Choroid plexus epithelial cell (primary cell): ENCODE measurements at regions not wholly inside any gene's neighbourhood (a gene's known extent, or its start where the extent isn't known, plus 50 kb on each side); places are given as distances from the start of the nearest gene placed in this dataset.

ENCODE experiments used
- DNase-seq: peaks from one replicate; pipeline ENCODE4 v3.0.0-alpha.2; 2010; ENCODE audit warnings: low read depth
- H3K4me3 ChIP-seq: 2 replicates; pipeline ENCODE4 v1.5.1; 2011; ENCODE audit warnings: low read depth, mild to moderate bottlenecking, control low read depth, low read length, moderate library complexity
- TF ChIP-seq, protein P1 (sequence below): conservative IDR thresholded peaks from 2 replicates; pipeline ENCODE4 v1.5.1; 2011; ENCODE audit warnings: low read depth, mild to moderate bottlenecking, control low read depth, inconsistent platforms, low read length, moderate library complexity

DNA sequence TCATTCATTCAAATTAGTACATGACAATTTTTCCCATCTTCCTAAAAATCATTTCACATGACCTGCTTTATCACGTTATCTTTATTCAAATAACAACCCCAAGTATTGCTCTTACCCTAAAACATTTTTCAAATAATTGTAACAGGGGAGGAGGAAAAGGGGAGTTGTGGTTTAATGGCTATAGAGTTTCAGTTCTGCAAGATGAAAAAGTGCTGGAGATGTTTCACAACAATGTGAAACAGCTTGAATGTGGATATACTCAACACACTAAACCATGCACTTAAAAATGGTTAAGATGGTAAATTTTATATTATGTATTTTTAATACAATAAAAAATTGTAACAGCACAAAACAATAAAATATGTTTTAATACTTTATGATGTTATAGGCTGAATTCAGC, 161.6 kb upstream of the GUCY1A2 start:
- TF ChIP-seq, protein P1, sequence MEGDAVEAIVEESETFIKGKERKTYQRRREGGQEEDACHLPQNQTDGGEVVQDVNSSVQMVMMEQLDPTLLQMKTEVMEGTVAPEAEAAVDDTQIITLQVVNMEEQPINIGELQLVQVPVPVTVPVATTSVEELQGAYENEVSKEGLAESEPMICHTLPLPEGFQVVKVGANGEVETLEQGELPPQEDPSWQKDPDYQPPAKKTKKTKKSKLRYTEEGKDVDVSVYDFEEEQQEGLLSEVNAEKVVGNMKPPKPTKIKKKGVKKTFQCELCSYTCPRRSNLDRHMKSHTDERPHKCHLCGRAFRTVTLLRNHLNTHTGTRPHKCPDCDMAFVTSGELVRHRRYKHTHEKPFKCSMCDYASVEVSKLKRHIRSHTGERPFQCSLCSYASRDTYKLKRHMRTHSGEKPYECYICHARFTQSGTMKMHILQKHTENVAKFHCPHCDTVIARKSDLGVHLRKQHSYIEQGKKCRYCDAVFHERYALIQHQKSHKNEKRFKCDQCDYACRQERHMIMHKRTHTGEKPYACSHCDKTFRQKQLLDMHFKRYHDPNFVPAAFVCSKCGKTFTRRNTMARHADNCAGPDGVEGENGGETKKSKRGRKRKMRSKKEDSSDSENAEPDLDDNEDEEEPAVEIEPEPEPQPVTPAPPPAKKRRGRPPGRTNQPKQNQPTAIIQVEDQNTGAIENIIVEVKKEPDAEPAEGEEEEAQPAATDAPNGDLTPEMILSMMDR = no peak
- DNase-seq = no peak
- no peak overlapping the region for H3K4me3 ChIP-seq

DNA sequence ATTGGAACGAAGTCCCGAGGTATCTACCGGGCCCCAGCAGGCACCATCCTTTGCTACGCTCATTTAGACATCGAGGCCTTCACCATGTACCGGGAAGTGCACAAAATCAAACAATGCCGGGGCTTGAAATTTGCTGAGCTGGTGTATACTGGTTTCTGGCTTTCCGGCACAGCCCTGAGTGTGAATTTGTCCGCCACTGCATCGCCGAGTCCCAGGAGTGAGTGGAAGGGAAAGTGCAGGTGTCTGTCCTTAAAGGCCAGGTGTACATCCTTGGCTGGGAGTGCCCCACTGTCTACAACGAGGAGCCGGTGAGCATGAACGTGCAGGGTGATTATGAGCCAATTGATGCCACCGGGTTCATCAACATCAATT, 158.8 kb upstream of the GUCY1A2 start:
- TF ChIP-seq, protein P1 = no peak
- DNase-seq = no peak

DNA sequence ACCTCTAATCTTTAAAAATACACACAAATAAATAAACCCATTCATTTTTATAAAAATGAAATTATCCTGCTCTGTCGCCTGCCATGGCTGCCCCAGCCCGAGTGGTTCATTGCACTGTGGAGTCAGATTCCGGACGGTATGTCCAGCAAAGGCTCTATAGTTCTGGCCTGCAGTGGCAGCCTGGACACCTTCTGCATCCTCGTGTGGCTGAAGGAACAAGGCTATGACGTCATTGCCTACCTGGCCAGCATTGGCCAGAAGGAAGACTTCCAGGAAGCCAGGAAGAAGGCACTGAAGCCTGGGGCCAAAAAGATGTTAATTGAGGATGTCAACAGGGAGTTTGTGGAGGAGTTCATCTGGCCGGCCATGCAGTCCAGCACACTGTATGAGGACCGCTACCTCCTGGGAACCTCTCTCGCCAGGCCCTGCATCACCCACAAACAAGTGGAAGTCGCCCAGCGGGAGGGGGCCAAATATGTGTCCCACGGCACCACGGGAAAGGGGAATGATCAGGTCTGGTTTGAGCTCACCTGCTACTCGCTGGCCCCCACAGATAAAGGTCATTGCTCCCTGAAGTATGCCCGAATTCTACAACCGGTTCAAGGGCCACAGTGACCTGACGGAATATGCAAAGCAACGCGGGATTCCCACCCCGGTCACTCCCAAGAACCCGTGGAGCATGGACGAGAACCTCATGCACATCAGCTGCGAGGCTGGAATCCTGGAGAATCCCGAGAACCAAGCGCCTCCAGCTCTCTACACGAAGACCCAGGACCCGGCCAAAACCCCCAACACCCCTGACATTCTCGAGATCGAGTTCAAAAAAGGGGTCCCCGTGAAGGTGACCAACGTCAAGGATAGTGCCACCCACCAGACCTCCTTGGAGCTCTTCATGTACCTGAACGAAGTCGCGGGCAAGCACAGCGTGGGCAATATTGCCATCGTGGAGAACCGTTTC, 158.2 kb upstream of the GUCY1A2 start:
- H3K4me3 ChIP-seq = no peak overlapping the region
- DNase-seq = no peak
- TF ChIP-seq, protein P1 = no peak

More for the DNA sequence above, 158.8 kb upstream of the GUCY1A2 start:
- H3K4me3 ChIP-seq = no peak overlapping the region

DNA sequence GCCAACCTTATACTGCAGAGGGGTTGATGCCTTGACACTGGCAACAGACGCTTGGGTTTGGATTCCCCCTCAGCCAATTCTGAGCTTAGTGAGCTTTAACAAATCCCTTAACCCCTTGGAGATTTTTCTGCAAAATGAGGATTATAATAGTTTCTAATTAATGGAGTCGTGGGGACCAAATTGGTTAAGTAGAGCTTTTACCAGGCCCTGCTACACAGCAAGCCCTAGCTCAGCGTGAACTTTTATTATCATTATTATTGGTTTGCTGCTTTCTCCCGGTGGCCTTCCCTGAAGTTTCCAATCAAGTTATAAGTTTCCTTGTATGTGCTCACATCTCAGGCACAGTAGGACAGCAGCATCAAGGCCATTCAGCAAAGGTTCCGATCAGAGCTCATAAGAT, 156.6 kb upstream of the GUCY1A2 start:
- H3K4me3 ChIP-seq = no peak overlapping the region

DNA sequence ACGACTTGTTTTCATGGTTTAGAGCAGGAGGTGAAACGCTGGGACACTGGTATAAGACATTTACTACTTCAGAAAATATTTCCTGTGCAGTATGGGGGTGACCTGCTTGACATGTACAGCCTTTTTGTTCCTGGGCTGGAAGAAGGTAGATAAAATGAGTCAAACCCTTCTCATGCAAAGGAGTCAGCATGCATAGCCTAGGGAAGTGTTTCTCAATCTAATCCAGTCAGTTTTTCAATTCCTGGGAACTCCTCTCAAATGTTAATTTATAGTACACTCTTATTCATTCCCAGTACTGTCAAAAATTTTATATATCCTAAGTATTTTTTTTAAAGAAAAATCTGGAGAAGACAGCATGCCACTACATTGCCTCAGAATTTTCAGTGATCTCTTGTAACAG, 154.7 kb upstream of the GUCY1A2 start:
- H3K4me3 ChIP-seq = no peak overlapping the region
- no peak for DNase-seq
- TF ChIP-seq, protein P1 = no peak

More for the DNA sequence above, 156.6 kb upstream of the GUCY1A2 start:
- TF ChIP-seq, protein P1 = no peak
- no peak for DNase-seq

DNA sequence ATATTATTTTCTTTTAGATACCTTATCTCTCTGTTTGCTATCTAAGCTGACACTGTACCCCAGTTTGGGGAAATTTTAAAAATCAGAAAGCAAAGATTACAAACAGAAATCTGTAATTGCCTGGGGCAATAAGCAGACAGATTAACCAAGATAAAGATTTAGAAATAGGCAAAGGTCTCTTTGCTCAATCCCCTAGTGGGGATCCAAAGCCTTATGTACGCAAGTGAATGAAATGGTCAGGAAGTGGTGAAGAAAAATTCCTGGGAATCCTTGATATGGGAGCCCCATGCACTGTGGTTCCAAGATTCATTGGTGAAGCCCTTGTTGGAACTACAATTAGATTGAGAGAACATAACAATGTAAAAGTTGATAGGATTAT, 139.5 kb upstream of the GUCY1A2 start:
- TF ChIP-seq, protein P1 = no peak
- no peak overlapping the region for H3K4me3 ChIP-seq

More for the DNA sequence above, 139.5 kb upstream of the GUCY1A2 start:
- no peak for DNase-seq
